ENCODE measurements at regions not wholly inside any gene's neighbourhood (a gene's known extent, or its start where the extent isn't known, plus 50 kb on each side); places are given as distances from the start of the nearest gene placed in this dataset.

- Histone ChIP-seq H3K27me3 (no peaks in the 10 kb centered on the region), H3K9me3 (no peaks in the 10 kb centered on the region), H3K27ac (no peak overlapping the region), H3K36me3 (no peaks in the 10 kb centered on the region), H3K4me3 (replicated peaks in 1 of 3) (no peak overlapping the region), H3K4me1 (peaks cover 0 to 6% of the 10 kb centered on the region in 2 donors)
- no peak for TF ChIP-seq POLR2A (IDR thresholded peaks at IDR 0.05)
- TF ChIP-seq, protein P1, sequence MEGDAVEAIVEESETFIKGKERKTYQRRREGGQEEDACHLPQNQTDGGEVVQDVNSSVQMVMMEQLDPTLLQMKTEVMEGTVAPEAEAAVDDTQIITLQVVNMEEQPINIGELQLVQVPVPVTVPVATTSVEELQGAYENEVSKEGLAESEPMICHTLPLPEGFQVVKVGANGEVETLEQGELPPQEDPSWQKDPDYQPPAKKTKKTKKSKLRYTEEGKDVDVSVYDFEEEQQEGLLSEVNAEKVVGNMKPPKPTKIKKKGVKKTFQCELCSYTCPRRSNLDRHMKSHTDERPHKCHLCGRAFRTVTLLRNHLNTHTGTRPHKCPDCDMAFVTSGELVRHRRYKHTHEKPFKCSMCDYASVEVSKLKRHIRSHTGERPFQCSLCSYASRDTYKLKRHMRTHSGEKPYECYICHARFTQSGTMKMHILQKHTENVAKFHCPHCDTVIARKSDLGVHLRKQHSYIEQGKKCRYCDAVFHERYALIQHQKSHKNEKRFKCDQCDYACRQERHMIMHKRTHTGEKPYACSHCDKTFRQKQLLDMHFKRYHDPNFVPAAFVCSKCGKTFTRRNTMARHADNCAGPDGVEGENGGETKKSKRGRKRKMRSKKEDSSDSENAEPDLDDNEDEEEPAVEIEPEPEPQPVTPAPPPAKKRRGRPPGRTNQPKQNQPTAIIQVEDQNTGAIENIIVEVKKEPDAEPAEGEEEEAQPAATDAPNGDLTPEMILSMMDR (IDR thresholded peaks at IDR 0.05), result no peak
- DNase-seq, result no peak
- intact Hi-C loops (cut with DNase I), result no loop called here
- WGBS, 2 donors, result 89 to 91% methylated on average over 4 of the region's 4 CpGs
Observed at GRCh38 chr4:107133965-107134653, 98.0 kb upstream of the DKK2 start.

- 87 to 91% methylated on average over 1 of the region's 1 CpG for WGBS, 2 donors
- no peaks in the 10 kb centered on the region for H3K36me3 ChIP-seq
- no peak overlapping the region for H3K27ac ChIP-seq
- TF ChIP-seq POLR2A (IDR thresholded peaks at IDR 0.05), result no peak
- TF ChIP-seq, protein P1 (IDR thresholded peaks at IDR 0.05), result no peak
- intact Hi-C loops (cut with DNase I), result no loop called here
- no peak overlapping the region for H3K4me3 ChIP-seq (replicated peaks in 1 of 3)
- H3K4me1 ChIP-seq, result no peaks in the 10 kb centered on the region
- H3K27me3 ChIP-seq, result no peaks in the 10 kb centered on the region
- no peaks in the 10 kb centered on the region for H3K9me3 ChIP-seq
- no peak for DNase-seq
Observed at GRCh38 chr4:107131295-107131694, 95.2 kb upstream of the DKK2 start.

DNA sequence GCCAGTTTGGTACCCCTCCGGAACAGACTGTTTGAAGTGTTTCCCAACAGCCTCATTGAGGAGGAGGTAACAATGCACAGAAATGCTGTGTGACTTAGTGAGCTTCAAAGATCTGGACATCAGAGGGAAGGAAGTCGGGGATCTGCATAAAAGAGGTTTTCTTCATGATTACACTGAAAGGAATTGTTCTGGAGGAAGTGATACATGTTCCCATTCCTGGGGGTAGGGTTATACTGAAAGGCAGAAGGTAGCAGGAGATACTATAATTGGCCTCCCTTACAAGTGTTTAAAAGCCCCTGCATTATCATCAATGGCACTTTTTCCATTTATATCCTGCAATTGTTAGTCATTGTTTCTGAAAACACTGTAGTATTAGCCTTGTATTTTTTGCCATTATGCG lies 94.0 kb upstream of the DKK2 start:
- intact Hi-C loops (cut with DNase I), result no loop called here
- WGBS, 2 donors, result 71 to 77% methylated on average over 3 of the region's 3 CpGs
- TF ChIP-seq, protein P1 (IDR thresholded peaks at IDR 0.05), result no peak
- no peak for TF ChIP-seq POLR2A (IDR thresholded peaks at IDR 0.05)

DNA sequence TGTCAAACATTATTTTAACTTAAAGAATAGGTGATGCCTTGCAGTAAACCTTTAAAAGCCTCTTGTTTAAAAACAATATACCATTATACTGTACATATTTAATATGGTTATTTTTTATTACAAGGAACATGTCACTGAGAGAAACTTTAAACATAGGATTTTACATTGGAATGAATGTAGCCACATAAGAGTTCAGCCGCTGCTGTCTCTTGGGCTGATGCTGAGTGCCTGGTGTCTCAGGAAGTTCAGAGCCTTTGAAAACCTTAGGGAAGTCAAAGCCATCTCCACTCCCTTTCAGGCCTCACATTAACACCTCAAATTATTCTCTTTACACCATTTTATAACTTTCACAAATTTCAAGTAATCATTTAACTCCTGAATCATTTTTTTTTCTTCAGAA lies 93.5 kb upstream of the DKK2 start:
- no peak overlapping the region for H3K27ac ChIP-seq
- TF ChIP-seq, protein P1 (IDR thresholded peaks at IDR 0.05), result no peak
- no peak for TF ChIP-seq POLR2A (IDR thresholded peaks at IDR 0.05)
- H3K36me3 ChIP-seq, result no peaks in the 10 kb centered on the region
- H3K27me3 ChIP-seq, result no peaks in the 10 kb centered on the region
- DNase-seq, result no peak
- intact Hi-C loops (cut with DNase I), result no loop called here
- H3K9me3 ChIP-seq, result no peaks in the 10 kb centered on the region
- H3K4me1 ChIP-seq, result no peaks in the 10 kb centered on the region
- no peak overlapping the region for H3K4me3 ChIP-seq (replicated peaks in 1 of 3)
- WGBS, 2 donors, result 85 to 93% methylated on average over 1 of the region's 1 CpG

More for the DNA sequence above, 94.0 kb upstream of the DKK2 start:
- no peaks in the 10 kb centered on the region for H3K4me1 ChIP-seq
- no peak overlapping the region for H3K4me3 ChIP-seq (replicated peaks in 1 of 3)
- no peaks in the 10 kb centered on the region for H3K27me3 ChIP-seq
- DNase-seq, result no peak
- H3K36me3 ChIP-seq, result no peaks in the 10 kb centered on the region
- no peaks in the 10 kb centered on the region for H3K9me3 ChIP-seq
- H3K27ac ChIP-seq, result no peak overlapping the region

DNA sequence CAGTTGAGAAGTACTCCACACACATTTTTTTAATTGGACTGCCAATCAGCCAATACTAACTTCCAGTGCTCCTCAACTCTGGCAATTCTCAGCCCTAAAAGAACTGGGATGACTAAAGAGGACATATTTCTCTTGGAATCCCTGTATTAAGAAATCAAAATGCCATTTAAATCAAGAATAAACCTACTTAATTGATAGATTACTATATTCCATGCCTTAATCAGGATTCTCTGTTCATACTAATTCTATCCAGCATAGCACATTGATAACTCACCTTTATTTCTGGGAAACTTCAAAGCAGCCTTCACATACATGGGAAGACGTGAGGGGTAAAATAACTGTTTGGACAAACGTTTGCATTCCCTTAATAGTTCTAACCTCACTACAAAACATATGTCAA lies 93.0 kb upstream of the DKK2 start:
- Histone ChIP-seq H3K27ac (no peak overlapping the region), H3K36me3 (no peaks in the 10 kb centered on the region), H3K4me3 (replicated peaks in 1 of 3) (no peak overlapping the region), H3K9me3 (no peaks in the 10 kb centered on the region), H3K27me3 (no peaks in the 10 kb centered on the region), H3K4me1 (no peaks in the 10 kb centered on the region)
- TF ChIP-seq, protein P1 (IDR thresholded peaks at IDR 0.05), result no peak
- TF ChIP-seq POLR2A (IDR thresholded peaks at IDR 0.05), result no peak
- 58 to 61% methylated on average over 2 of the region's 2 CpGs for WGBS, 2 donors
- intact Hi-C loops (cut with DNase I), result no loop called here
- no peak for DNase-seq
